Erythroblast (primary cell): ENCODE measurements at regions not wholly inside any gene's neighbourhood (a gene's known extent, or its start where the extent isn't known, plus 50 kb on each side); places are given as distances from the start of the nearest gene placed in this dataset.

Experiments used
- GATA1 ChIP-seq: IDR thresholded peaks from 2 replicates; pipeline ENCODE4 v1.6.1; 2011; ENCODE audit warnings: low read depth, mild to moderate bottlenecking, control low read depth, low read length, moderate library complexity
- POLR2A ChIP-seq: IDR thresholded peaks from 2 replicates; pipeline ENCODE4 v1.6.1; 2011; ENCODE audit warnings: mild to moderate bottlenecking, low read length

DNA sequence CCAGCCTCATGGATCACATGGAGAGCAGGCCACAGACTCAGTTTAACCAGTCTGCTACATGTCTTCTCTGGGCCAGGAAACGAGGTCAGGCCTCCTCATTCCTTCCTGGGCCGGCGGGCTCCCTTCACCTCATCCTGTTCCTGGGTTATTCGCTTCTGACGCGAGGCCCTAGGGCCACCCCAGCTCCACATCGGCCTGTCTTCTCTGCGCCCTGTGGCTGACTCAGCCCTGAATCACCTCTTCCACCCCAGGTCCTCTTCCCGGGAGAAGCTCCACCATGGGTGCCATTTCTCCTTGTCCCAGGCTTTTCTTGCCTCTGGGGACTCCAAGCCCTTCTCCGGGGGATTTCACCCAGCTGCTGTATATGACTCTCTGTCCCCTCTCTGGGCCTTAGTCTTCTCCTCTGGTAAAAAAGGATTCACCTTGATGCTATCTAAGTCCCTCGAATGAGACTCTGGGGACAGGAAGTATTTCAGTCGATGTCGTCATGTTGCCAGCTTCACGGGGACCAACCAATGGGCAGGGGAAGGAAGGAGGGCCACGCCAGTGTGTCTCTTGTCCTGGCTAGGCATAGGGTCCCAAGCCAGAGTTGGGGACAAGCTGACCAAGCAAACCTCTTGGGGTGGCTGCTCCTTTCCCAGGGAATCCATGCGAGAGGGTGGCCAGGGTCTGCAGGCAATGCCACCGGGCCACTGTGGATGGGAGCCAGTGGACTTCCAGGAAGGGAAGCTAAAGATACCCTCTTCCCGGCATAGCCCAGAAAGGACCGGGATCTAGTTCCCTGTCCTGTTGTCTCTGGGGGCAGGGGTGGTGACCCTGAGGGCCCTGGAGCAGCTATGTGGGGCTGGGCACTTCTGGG is 58.7 kb downstream of the SOCS3 start:
- TF ChIP-seq POLR2A: no peak
- TF ChIP-seq GATA1: no peak
